ENCODE measurements at regions not wholly inside any gene's neighbourhood (a gene's known extent, or its start where the extent isn't known, plus 50 kb on each side); places are given as distances from the start of the nearest gene placed in this dataset.

DNA sequence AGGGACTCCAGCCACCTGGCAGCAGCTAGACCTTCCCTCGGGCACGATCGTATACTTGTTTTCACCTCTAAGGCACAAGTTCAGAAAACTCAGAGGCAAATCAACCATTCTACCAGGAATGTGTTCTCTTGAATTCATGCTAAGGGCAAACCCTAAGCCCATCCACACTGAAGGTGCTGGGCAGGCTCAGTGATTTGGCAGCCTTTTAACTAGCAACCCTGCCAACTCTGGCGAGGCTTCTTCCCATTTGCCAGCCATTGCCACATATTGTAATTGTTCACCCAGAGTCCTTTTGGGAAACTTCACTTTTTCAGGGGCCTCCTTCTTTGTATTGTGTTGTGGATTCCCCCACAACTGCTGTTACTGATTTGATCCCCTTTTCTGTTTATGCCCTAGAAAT is 298.6 kb upstream of the LDB2 start:
- TF ChIP-seq TAF1 (IDR thresholded peaks at IDR 0.05; ENCODE audit: borderline replicate concordance, low read depth, low read length) (no peak), POLR2A (IDR thresholded peaks at IDR 0.05; ENCODE audit: low read depth, low read length) (no peak)

Data from GM12892 (cell line).